Endothelial cell (in vitro differentiated cells): ENCODE measurements at regions not wholly inside any gene's neighbourhood (a gene's known extent, or its start where the extent isn't known, plus 50 kb on each side); places are given as distances from the start of the nearest gene placed in this dataset.

Source experiments
- DNase-seq: peaks from one replicate; pipeline ENCODE4 v3.0.0; 2021; ENCODE audit warnings: low spot score
- H3K27ac Mint-ChIP-seq: one replicate; pipeline ENCODE4 v1.8.0; 2021; ENCODE audit warnings: mixed read lengths, inconsistent platforms; ENCODE audit not compliant: unreplicated experiment
- H3K27me3 Mint-ChIP-seq: one replicate; pipeline ENCODE4 v1.8.0; 2021; ENCODE audit warnings: mild to moderate bottlenecking, moderate library complexity, mixed read lengths, inconsistent platforms; ENCODE audit not compliant: unreplicated experiment
- H3K36me3 Mint-ChIP-seq: one replicate; pipeline ENCODE4 v1.8.0; 2021; ENCODE audit warnings: mild to moderate bottlenecking, low read depth, mixed read lengths, inconsistent platforms; ENCODE audit not compliant: unreplicated experiment
- H3K4me1 Mint-ChIP-seq: one replicate; pipeline ENCODE4 v1.8.0; 2021; ENCODE audit warnings: mild to moderate bottlenecking, mixed read lengths, inconsistent platforms; ENCODE audit not compliant: unreplicated experiment
- H3K4me3 Mint-ChIP-seq: one replicate; pipeline ENCODE4 v1.8.0; 2021; ENCODE audit warnings: mild to moderate bottlenecking, mixed read lengths, inconsistent platforms; ENCODE audit not compliant: unreplicated experiment
- H3K9me3 Mint-ChIP-seq: one replicate; pipeline ENCODE4 v1.8.0; 2021; ENCODE audit warnings: mixed read lengths, inconsistent platforms; ENCODE audit not compliant: unreplicated experiment
- TF ChIP-seq, protein P1 (sequence below): fragments of 200-600 bp; sonication (generic); IDR thresholded peaks from one replicate; pipeline ENCODE4 v1.5.0; 2021; ENCODE audit warnings: antibody characterized with exemption; ENCODE audit not compliant: unreplicated experiment

DNA sequence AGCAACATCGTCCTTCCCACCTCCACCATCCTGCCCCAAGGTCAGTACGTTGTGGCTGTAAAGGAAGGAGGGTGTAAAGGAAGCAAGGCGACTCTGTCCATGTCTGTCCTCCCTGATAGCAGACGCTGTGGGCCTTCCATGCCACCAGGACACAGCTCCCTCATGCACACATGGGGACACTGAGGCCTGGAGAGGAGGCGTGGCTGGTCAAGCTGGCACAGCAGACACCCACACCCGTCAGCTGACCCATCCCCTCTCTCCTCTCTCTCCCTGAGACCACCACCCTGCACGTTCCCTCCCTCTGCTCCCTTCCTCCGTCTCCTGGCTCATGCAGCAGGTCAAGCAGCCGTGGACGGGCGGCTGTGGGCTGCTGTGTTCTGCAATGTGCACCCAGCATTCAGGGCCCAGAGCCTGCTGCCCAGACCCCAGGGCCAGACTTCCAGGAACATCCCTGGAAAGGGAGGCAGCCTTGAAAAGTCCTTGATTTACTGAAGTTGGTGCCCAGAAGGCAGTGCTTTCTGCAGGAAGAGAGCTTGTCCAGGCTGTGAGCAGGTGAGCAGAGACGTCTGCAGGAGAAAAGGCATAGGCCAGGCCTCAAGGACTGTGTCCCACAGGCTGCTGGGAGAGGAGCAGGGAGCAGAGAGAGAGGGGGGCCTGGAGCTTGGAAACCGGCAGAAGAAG lies 133.6 kb downstream of the DDX1 start:
- Mint-ChIP-seq H3K27ac (no peak overlapping the region), H3K27me3 (peaks cover 2% of the 10 kb centered on the region), H3K9me3 (no peaks in the 10 kb centered on the region), H3K4me3 (no peak overlapping the region), H3K36me3 (no peaks in the 10 kb centered on the region), H3K4me1 (no peaks in the 10 kb centered on the region)
- DNase-seq: no peak
- TF ChIP-seq, protein P1, sequence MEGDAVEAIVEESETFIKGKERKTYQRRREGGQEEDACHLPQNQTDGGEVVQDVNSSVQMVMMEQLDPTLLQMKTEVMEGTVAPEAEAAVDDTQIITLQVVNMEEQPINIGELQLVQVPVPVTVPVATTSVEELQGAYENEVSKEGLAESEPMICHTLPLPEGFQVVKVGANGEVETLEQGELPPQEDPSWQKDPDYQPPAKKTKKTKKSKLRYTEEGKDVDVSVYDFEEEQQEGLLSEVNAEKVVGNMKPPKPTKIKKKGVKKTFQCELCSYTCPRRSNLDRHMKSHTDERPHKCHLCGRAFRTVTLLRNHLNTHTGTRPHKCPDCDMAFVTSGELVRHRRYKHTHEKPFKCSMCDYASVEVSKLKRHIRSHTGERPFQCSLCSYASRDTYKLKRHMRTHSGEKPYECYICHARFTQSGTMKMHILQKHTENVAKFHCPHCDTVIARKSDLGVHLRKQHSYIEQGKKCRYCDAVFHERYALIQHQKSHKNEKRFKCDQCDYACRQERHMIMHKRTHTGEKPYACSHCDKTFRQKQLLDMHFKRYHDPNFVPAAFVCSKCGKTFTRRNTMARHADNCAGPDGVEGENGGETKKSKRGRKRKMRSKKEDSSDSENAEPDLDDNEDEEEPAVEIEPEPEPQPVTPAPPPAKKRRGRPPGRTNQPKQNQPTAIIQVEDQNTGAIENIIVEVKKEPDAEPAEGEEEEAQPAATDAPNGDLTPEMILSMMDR: no peak

DNA sequence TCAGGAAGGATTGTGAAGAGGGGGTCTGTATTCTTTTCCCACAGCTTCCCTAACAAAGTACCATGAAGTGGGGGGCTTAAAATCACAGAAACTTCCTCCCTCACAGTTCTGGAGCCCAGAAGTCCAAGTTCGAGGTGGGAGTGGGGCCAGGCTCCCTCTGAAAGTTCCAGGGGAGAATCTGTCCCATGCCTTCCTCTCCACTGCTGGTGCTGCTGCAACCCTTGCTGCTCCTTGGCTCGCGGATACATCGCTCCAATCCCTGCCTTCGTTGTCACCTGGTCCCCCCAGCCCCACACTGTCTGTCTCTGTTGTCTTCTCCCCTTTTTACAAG lies 134.1 kb downstream of the DDX1 start:
- no peak for DNase-seq
- Mint-ChIP-seq H3K9me3 (no peaks in the 10 kb centered on the region), H3K27me3 (peaks cover 2% of the 10 kb centered on the region), H3K4me1 (no peaks in the 10 kb centered on the region), H3K4me3 (no peak overlapping the region), H3K36me3 (no peaks in the 10 kb centered on the region), H3K27ac (no peak overlapping the region)
- TF ChIP-seq, protein P1: no peak

DNA sequence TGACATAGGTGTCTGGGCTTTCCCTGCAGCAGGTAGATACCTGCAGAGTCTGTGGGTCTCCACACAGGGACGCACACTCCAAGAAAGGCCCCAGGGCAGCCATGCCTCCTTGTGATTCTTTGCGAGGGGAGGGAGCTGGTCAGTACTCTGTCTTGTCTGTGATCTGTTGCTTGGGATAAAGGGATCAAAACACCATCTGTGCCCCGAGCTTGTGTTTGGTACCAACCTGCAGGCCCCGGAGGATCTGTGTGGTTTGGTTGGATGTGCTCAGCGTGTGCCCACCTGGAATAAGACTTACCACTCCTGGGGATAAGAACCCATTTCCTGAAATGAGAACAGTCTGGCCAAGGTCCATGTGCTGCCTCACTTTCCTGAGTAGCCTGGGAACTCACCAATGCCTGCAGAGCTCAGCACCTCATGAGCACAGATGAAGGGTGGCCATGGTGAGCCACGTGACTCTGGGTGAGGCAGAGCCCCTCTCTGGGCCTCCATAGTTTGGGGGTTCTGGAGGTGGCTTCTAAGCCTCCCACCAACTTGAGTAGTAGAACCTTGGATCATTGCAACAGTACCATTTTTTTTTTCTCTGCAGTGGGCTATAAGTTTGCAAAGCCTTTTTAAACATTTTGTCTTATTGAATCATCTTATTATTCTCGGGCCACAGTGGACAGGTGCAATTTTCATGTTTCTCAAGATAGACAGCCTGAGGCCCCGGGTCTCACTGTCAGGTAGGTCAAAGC lies 134.8 kb downstream of the DDX1 start:
- peaks cover 2% of the 10 kb centered on the region for H3K27me3 Mint-ChIP-seq

DNA sequence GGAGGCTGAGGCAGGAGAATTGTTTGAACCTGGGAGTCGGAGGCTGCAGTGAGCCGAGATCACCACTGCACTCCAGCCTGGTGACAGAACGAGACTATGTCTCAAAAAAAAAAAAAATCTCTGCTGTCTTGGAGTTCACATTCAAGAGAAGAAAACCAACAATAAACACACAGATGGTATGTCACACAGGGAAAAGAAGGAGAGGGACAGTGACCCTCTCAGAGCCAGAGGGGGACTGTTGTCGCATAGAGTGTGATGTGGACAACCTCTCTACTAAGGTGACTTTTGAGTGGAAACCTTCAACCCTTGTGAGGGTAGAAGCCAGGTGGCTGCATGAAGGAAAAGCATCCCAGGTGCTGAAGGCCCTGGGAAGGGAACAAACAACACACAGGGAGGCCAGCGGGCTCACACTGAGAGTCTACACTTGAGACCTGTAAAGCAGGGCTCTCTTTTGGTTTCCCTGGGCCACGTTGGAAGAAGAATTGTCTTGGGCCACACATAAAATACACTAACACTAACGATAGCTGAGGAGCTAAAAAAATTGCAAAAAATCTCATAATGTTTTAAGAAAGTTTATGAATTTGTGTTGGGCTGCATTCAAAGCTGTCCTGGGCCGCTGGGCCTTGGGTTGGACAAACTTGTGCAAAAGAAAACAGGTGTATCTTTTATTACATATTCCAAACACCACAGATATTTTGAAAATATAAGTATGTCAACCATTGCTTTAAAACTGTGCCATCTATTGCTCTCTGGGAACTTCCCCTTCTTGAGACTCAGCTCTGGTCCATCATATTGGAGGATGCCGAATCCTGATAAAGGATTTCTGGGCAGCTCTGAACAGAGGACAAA lies 136.0 kb downstream of the DDX1 start:
- H3K36me3 Mint-ChIP-seq: no peaks in the 10 kb centered on the region
- peaks cover 3% of the 10 kb centered on the region for H3K27me3 Mint-ChIP-seq
- H3K4me1 Mint-ChIP-seq: peaks cover 3% of the 10 kb centered on the region
- TF ChIP-seq, protein P1: no peak
- no peaks in the 10 kb centered on the region for H3K9me3 Mint-ChIP-seq
- no peak overlapping the region for H3K4me3 Mint-ChIP-seq
- H3K27ac Mint-ChIP-seq: no peak overlapping the region
- DNase-seq: no peak

More for the DNA sequence above, 134.8 kb downstream of the DDX1 start:
- TF ChIP-seq, protein P1: no peak
- no peaks in the 10 kb centered on the region for H3K4me1 Mint-ChIP-seq
- H3K36me3 Mint-ChIP-seq: no peaks in the 10 kb centered on the region
- DNase-seq: no peak
- no peaks in the 10 kb centered on the region for H3K9me3 Mint-ChIP-seq
- H3K27ac Mint-ChIP-seq: no peak overlapping the region
- no peak overlapping the region for H3K4me3 Mint-ChIP-seq
